ENCODE measurements at regions not wholly inside any gene's neighbourhood (a gene's known extent, or its start where the extent isn't known, plus 50 kb on each side); places are given as distances from the start of the nearest gene placed in this dataset.
"Not testable (repeated sequence)": the region's sequence is repeated elsewhere in the genome, so short reads cannot be mapped to it uniquely, and the experiment has no call there.

GRCh38 chr12:18008642-18009041 is 81.4 kb downstream of the RERGL start:
- DNase-seq (ENCODE audit: low read depth): no peak

GRCh38 chr12:17999174-17999801 is 90.7 kb downstream of the RERGL start:
- no peak for DNase-seq (ENCODE audit: low read depth)

GRCh38 chr12:17992002-17992656 is 97.9 kb downstream of the RERGL start:
- peak; percentile 10 for DNase-seq (ENCODE audit: low read depth)

GRCh38 chr12:17982556-17982955 is 107.4 kb downstream of the RERGL start:
- no peak for DNase-seq (ENCODE audit: low read depth)

- DNase-seq (ENCODE audit: low read depth): peak; percentile 3
Measured at GRCh38 chr12:17976202-17976601, 113.8 kb downstream of the RERGL start.

DNA sequence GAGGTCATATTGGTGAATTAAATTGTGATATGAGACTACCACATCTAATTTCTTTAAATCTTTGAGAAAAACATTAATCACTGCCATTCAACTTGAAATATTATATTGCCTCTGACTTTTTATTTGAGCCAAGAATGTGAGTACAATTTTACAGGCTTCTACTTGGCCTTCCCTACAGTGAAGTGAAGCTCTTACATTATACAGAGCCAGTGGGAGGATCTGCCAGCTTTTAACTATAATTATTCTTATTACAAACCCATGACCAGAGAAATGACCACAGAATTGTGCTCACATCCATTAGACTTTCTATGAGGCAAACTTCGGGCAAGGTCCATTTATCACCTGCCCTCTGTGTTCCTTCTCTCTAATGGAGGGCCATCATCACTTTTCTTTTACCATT is 114.2 kb downstream of the RERGL start:
- DNase-seq (ENCODE audit: low read depth): no peak

DNA sequence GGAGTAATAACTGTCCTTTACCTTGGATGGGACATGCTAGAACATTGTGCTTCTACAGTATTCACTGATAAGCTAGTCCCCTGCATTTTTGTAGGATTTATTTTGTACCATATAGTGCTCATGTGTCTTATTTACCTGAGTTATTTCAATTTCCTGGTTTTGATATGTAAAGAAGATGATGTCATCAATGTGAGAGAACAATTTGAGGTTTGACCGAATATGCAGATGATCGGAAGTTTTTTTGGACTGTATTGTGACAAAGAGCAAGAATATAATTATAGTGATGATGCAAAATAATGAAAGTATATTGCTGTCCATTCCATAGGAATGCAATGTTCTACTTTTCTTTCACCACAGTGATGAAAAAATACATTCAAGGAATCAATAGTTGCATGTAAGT is 114.8 kb downstream of the RERGL start:
- DNase-seq (ENCODE audit: low read depth): no peak

DNA sequence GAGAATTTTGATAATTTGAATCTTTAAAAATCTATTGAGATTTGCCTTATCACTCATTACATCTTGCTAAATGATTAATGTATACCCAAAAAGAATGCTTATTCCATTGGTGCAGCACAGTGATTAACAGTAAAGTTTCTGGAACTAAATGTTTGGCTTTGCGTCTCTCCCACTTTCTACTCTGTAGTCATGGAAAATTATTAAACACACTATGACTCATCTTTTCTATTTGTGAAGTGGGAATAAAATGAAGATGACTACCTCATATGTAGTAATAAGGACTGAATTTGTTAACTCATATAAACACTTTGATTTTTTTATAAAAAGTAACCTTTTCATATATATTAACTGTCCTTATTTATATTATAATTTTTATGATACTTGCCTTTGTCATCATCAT is 118.1 kb downstream of the RERGL start:
- no peak for DNase-seq (ENCODE audit: low read depth)

- DNase-seq (ENCODE audit: low read depth): no peak
Measured at GRCh38 chr12:17954788-17955187, 135.2 kb downstream of the RERGL start.

DNA sequence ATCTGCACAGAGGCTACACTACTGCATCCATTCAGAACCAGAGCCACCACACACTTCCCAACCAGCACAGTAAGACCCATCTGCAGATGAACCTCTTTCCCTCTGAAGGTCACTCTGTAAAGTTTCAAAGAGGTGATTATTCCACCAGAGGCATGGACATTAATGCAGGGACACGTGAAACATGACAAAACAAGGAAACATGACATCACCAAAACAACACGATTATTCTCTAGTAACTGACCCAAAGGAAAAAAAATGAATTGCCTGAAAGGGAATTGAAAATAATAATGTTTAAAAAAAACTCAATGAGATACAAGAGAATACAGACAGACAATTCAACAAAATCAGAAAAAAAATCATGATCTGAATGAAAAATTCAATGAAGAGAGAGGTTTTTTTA is 139.1 kb downstream of the RERGL start:
- no peak for DNase-seq (ENCODE audit: low read depth)

DNA sequence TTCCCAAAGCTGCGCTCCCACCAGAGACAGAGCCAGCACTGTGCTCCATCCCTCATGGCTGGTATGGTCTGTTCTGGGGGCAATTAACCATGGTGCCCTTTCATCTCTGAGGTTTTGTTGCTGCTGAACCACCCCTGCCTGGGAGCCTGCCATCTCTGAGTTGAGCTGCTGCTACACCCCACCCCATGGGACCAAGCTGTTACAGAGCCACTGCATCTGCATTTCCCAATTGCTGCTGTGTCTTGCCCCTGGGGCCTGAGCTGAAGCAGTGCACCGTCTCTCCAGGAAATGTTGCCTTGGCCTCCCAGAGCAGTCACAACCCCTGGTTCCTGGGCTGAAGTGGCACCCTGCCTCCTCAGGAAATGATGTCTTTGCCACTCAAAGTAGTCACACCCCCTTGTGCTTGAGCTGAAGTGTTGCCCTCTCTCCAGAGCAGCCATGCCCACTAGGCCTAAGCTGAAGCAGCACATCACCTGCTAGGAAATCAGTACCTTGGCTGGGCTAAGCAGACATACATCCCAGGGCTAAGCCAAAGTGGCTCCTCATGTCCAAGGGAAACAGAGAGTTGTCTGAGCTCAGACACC is 140.3 kb downstream of the RERGL start:
- DNase-seq (ENCODE audit: low read depth): no peak

GRCh38 chr12:17928708-17929366 is 161.2 kb downstream of the RERGL start:
- peak; percentile 71 for DNase-seq (ENCODE audit: low read depth)

DNA sequence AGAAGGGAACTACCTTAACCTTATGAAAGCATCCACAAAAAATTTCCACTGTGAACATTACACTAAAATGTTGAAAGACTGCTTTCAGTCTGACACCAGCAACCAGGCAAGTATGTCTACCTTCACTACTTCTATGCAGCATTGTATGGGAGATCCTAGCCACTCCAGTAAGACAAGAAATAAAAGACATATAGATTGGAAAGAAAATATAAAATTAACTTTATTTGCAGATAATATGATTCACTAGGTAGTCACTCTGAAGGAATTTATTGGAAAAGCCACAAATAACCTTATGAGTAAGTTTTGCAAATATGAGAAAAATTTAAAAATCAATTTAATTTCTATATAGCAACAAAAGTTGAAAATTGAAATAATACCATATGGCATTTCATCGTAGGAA is 172.0 kb downstream of the RERGL start:
- DNase-seq (ENCODE audit: low read depth): no peak

GRCh38 chr12:17884581-17884980 is 205.4 kb downstream of the RERGL start:
- no peak for DNase-seq (ENCODE audit: low read depth)

DNA sequence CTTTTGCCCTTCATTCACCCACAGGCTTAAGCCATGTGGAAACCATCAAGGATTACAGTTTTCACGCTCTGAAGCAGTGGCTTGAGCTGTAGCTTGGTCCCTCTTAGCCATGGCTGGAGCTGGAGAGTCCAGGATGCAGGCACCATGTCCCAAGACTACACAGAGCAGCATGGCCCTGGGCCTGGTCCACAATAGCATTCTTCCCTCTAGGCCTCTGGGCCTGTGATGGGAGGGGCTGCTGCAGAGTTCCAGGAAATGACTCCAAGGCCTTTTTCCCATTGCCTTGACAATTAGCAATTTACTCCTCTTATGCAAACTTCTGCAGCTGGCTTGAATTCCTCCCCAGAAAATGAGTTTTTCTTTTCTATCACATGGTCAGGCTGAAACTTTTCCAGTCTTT is 211.3 kb downstream of the RERGL start:
- no peak for DNase-seq (ENCODE audit: low read depth)

DNA sequence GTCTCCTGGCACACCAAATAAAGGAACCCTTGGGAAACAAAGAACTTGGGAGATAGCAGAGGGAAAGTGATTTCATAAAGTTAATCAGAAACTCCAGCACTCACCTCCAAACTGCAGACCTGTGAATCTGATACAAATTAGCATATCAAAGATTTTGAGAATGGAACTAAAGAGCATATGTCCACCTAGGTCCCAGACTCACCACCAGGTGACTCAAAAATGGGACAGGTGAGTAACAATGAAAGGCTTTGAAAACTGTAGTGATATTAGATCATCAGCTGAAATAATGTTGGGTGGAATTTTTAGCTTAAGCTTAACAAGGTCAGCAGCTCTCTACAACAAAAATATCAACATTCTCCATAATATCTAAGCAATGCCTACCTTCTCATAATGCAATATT is 214.8 kb downstream of the RERGL start:
- DNase-seq (ENCODE audit: low read depth): no peak

GRCh38 chr12:17866802-17867201 is 223.2 kb downstream of the RERGL start:
- no peak for DNase-seq (ENCODE audit: low read depth)

DNA sequence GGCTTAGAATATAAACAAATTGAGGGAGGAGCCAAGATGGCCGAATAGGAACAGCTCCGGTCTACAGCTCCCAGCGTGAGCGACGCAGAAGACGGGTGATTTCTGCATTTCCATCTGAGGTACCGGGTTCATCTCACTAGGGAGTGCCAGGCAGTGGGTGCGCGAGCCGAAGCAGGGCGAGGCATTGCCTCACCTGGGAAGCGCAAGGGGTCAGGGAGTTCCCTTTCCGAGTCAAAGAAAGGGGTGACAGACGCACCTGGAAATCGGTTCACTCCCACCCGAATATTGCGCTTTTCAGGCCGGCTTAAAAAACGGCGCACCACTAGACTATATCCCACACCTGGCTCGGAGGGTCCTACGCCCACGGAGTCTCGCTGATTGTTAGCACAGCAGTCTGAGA is 234.4 kb downstream of the RERGL start:
- DNase-seq (ENCODE audit: low read depth): not testable (repeated sequence)

GRCh38 chr12:17853054-17853453 is 236.9 kb downstream of the RERGL start:
- no peak for DNase-seq (ENCODE audit: low read depth)

DNA sequence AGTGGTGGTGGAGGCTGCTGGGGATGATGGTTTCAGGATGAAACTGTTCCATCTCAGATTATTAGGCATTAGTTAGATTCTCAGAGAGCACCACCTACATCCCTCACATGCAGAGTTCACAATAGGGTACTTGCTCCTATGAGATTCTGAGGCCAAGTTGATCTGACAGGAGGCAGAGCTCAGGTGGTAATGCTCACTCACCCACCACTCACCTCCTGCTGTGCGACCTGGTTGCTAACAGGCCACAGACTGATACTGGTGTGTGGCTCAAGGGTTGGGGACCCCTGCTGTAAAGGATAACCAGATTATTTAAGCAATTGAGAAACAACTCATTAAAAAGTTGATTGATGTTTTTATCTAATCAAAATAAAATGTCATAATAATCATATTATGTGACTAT is 248.5 kb downstream of the RERGL start:
- DNase-seq (ENCODE audit: low read depth): no peak

DNA sequence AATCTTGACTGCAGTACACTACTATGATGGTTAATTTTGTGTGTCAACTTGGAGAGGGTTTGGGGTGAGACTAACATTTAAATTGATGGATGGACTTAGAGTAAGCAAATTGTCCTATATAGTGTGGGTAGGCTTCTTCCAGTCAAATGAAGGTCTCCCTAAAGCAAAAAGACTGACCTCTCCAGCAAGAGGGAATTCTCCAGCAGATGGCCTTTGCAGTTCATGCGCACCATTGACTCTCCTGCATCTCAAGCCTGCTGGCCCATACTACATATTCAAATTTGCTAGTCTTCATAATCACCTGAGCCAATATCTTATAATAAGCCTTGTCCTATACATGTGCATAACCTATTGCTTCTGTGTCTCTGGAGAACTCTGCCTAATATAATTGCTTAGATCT is 260.2 kb downstream of the RERGL start:
- no peak for DNase-seq (ENCODE audit: low read depth)

DNA sequence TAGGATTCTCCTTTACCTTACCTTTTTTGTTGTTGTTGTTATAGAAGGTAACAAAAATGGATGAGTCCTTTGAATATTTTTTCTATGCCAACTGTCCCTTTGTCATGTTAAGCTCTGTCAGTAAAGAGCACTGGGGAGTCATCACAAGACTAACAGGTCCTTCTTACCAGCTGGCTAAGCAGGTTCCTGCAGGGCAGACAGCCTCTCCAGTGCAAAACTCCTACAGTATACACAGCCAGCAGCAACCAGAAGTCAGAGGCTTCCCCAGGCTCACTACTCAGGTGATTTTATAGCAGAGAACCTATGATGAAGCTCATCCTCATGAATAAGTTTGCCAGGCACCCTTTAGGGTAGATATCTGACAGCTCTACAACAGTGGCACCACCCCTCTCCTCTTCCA is 271.1 kb downstream of the RERGL start:
- DNase-seq (ENCODE audit: low read depth): no peak

DNA sequence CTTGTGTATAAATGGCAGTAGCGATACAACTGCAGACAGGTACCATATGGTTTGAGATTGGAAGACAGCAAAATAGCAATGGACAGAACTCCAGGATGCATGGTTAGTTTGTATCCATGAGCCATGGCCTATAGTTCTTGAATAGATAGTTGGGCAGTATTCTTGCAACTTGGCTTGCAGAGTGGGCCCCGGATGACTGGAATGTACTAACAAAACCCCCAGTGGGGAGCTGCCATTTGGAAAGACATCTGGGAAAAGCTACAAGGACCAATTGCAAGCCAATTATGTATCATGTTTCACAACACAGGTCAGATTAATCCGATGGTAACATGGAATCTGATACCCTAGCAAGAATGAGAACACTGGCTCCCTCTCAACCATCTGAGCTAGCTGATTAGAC is 279.6 kb downstream of the RERGL start:
- DNase-seq (ENCODE audit: low read depth): no peak

Measured in Daoy (cell line).